Gastrocnemius medialis (tissue), 4 donors: ENCODE measurements at regions not wholly inside any gene's neighbourhood (a gene's known extent, or its start where the extent isn't known, plus 50 kb on each side); places are given as distances from the start of the nearest gene placed in this dataset.

Experiments
- POLR2A ChIP-seq, 2 donors: fragments of 450-650 bp; IDR thresholded peaks; one replicate each; pipeline ENCODE4 v1.6.1; 2017; ENCODE audit warnings: antibody characterized with exemption in 2 of 2, mild to moderate bottlenecking in 2 of 2, moderate library complexity in 2 of 2
- TF ChIP-seq, protein P1 (sequence below), 5 experiments: fragments of 450-650 bp in 3 of 5; fragments of 200-600 bp in 2 of 5; sonication (generic) in 2 of 5; IDR thresholded peaks in 4 of 5; conservative IDR thresholded peaks in 1 of 5; 1 replicate in 4 of 5; 2 replicates in 1 of 5; pipeline ENCODE4 v1.5.1; 2016 to 2019; ENCODE audit warnings: antibody characterized with exemption in 5 of 5, mild to moderate bottlenecking in 3 of 5, moderate library complexity in 3 of 5

DNA sequence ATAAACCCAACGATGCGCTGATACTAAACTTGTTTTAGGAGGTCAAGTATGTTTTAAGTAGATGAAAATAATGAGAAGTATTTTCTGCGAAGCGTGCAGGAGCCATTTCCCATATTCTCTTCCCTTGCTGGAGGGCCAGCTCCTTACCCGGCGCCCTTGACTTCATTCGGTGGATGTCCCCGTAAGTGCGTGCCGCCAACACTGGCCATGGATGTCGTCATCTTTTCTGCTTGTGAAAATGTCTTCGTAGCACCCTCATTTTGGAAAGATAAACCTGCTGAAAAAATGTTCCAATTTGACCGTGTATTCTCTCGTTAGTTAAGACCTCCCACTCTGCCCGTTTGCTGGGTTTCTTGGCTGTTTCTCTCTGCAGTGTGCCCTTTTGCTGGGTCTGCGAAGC lies 127.5 kb downstream of the RTP5 start:
- TF ChIP-seq, protein P1, sequence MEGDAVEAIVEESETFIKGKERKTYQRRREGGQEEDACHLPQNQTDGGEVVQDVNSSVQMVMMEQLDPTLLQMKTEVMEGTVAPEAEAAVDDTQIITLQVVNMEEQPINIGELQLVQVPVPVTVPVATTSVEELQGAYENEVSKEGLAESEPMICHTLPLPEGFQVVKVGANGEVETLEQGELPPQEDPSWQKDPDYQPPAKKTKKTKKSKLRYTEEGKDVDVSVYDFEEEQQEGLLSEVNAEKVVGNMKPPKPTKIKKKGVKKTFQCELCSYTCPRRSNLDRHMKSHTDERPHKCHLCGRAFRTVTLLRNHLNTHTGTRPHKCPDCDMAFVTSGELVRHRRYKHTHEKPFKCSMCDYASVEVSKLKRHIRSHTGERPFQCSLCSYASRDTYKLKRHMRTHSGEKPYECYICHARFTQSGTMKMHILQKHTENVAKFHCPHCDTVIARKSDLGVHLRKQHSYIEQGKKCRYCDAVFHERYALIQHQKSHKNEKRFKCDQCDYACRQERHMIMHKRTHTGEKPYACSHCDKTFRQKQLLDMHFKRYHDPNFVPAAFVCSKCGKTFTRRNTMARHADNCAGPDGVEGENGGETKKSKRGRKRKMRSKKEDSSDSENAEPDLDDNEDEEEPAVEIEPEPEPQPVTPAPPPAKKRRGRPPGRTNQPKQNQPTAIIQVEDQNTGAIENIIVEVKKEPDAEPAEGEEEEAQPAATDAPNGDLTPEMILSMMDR (IDR thresholded peaks at IDR 0.05 in 4 of 5, conservative IDR thresholded peaks at IDR 0.05 in 1 of 5), result no peak
- TF ChIP-seq POLR2A (IDR thresholded peaks at IDR 0.05), result no peak
